ENCODE measurements at regions not wholly inside any gene's neighbourhood (a gene's known extent, or its start where the extent isn't known, plus 50 kb on each side); places are given as distances from the start of the nearest gene placed in this dataset.
"Not testable (repeated sequence)": the region's sequence is repeated elsewhere in the genome, so short reads cannot be mapped to it uniquely, and the experiment has no call there.

DNA sequence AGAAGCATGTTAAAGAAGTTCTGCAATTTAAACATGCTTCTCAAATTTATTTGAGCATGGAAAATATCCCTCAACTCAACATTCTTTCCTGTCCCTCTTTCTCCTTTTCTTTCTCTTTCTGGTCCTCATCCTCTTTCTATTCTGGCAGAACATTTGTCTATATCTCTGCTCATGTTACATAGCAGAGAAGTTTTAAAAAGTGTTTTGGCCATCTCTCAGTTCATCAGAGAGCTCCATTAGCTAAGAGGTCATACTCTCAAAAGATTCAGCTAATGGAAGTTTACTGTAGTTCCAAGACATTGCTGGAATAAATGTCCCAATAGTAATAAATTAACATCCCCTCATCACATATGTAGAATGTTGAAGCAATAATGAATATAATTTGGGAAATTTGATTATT is 53.5 kb downstream of the XCL2 start:
- no peak for DNase-seq

DNA sequence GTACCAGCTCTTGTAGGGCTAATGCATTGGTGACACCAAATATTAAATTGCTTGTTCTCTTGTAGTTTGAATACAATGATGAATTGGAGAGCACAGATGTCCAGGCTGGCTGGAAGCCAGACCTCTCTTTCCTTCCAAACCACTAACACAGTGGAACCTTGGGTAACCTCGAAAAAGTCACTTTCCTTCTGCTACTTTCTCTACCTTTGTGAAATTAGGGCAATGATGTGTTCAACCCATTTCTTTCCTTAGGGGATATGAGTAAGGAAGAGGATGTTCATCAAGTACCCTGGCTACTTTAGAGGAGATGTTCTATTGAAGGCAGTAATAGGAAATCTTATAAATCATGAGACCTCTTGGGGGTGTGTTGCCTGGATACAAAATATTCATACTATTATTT is 55.7 kb downstream of the XCL2 start:
- DNase-seq = peak; percentile 20

DNA sequence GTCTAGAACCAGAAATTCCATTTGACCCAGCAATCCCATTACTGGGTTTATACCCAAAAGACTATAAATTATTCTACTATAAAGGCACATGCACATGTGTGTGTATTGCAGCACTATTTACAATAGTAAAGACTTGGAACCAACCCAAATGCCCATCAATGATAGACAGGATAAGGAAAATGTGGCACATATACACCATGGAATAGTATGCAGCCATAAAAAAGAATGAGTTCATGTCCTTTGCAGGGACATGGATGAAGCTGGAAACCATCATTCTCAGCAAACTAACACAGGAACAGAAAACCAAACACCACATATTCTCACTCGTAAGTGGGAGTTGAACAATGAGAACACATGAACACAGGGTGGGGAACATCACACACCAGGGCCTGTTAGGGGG is 57.0 kb downstream of the XCL2 start:
- DNase-seq = not testable (repeated sequence)

DNA sequence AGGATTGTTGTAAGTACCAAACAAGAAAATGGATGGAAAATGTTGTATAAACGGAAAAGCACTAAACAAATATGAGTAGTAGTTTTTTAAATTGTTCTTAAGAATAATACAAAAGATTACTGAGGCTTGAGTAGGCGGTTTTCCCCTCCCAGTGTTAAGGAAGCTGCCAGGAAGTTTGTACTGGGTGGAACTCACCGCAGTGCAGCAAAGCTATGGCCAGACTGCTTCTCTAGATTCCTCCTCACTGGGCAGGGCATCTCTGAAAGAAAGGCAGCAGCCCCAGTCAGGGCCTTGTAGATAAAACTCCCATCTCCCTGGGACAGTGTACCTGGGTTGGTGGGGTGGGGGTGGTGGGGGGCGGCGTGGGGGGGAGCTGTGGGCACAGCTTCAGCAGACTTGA is 58.7 kb downstream of the XCL2 start:
- DNase-seq = no peak

DNA sequence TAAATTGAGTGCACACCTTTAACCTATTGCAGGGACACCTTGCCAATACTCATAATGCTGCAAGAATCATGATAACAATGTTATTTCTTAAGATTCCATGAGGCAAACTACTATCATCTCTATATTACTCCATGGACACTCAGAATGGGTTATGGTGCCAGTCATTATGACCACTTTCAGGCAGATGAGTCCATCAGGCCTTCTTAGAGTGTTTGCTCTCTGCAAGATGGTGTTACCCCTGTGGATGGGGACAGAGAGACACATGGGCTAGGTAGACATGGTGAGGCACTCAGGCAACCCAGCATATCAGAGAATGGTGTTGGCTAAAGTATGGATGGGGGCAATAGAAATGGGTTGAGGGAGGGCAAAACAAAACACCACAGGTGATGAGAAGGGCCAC is 59.7 kb downstream of the XCL2 start:
- no peak for DNase-seq

DNA sequence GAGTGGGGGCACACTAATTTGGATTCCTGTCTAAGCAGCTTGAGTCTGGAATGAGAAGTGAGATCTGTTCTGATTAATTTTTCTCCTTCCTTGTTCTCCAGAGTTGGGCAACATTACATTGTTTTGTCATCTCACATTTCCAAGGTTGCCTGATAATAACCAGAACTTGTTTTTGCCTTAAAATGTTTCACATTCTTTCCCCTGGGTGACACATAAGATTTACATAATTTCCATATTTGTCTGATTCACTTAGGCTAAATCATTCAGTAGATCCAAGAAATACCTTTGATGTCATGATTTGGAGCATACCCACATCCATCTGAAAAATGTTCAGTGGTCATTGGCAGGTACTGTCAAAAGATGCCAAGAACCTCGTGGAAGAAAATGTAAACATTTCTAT is 60.3 kb downstream of the XCL2 start:
- DNase-seq = no peak

DNA sequence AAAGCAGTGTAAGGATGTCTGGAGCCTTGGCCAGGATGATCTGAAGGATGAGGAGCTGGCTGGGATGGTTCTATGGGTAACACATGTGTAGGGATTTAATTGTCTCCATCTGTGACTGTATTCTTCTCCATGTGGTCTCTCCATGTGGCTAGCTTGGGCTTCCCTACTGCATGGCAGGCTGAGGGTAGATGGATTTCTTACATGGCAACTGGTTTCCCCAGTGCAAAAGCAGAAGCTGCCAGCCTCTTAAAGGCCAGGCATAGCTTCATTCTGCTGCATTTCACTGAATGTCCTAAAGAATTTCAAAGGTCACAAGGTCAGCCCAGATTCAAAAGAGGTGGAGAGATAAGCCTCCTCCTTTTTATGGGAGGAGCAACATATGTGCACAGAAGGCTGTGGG is 61.7 kb downstream of the XCL2 start:
- no peak for DNase-seq

DNA sequence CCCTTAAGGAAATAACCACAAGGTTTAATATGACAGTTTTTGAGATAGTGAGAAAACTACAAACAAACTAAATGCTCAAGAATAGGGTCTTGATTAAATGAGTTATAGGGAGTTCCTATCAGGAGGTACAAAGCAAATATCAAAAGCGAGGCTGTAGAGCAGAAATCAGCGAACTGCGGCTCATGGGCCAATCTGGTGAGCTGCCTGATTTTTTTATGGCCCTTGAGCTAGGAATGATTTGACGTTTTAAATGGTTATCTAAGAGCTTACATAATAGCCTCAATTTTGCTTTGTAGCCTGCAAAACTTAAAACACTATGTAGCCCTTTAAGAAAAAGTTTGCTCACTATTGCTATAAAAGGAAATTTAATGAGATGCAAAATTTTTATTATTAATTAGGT is 62.2 kb downstream of the XCL2 start:
- no peak for DNase-seq

DNA sequence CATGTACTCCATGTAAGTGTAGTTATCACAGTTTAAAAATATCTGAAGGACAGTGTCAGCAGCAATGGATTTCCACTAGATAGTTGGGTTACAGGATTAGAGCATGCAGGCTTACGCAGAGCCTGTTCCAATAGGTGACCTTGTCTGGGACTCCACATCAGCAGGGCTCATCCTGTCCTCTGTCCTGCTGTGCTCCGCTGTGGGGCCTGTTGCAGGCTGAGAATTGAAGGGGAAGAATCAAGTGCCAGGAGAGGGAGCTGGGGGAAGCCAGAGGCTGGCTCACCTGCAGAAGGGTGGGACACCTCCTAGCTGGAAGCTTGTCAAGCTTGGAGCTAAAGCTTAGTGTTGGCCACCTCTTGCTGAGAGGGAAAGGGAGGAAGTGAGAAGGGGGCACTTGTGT is 62.8 kb downstream of the XCL2 start:
- DNase-seq = no peak

DNA sequence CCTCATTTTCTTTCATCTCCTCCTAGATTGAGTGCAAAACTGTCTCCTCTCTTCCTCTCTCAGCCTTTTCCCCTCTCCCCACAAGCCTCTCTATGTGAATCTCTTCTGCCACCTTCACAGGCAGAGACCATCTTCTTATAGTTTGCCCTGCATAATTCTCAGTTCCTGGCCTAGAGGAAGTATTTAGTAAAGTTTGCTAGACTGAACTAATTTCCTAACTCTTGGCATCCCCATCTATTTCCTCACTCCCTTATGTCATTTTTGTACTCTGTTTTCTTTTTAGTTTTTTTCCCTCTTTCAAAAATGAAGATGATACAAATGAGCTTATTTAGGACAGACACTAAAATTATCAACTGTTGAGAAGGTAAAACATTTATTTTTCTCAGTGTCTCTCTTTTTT is 66.0 kb downstream of the XCL2 start:
- no peak for DNase-seq

DNA sequence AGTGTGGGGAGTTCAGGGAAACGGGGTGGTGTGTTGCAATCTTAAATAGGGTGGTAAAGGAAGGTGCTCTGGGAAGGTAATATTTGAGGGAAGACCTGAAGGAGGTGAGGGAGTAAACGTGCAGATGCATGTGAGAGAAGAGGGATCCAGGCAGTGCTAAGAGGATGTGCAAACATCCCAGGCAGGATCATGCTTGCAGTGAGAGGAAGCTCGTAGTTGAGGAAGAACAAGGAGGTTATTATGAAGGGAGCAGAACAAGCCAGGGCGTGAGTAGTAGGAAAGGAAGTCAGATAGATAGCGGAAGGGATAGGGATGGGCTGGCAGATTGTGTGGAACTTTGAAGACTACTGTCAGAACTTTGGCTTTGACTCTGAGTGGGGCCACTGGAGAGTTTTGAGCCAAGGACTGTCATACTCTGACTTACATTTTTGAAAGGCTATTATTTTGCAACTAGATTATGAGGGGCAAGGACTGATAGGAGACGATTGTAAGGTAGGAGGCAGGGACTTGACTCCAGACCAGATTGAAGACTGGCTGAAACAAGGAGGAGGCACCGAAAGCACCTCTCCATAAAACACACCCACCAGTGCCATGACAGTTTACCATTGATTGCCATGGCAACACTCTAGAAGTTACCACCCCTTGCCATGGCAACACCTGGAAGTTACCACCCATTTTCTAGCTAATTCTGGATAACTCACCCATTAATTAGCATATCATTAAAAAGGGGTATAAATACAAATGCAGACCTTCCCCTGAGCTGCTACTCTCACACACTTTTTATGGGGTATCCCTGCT is 67.0 kb downstream of the XCL2 start:
- DNase-seq = peak; percentile 78

DNA sequence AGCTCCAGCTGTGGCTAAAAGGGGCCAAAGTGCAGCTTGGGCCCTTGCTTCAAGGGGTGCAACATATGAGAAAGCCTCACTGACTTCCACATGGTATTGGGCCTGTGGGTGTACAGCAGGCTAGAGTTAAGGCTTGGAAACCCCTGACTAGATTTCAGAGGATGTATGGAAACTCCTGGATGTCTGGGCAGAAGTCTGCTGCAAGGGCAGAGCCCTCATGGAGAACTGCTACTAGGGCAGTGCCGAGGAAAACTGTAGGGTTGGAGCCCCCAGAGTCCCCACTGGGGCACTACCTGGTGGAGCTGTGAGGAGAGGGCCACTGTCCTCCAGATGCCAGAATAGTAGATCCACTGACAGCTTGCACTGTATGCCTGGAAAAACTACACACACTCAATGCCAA is 69.5 kb downstream of the XCL2 start:
- no peak for DNase-seq

DNA sequence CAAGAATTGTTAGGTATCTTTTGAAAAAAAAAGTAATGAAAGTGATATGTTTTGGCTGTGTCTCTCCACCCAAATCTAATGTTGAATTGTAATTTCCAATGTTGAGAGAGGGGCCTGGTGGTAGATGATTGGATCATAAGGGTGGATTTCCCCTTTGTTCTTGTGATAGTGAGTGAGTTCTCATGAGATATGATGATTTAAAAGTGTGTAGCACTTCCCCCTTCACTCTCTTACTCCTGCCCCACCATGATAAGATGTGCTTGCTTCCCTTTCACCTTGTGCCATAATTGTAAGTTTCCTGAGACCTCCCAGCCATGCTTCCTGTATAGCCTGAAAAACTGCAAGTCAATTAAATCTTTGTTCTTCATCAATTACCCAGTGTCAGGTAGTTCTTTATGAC is 70.7 kb downstream of the XCL2 start:
- no peak for DNase-seq

DNA sequence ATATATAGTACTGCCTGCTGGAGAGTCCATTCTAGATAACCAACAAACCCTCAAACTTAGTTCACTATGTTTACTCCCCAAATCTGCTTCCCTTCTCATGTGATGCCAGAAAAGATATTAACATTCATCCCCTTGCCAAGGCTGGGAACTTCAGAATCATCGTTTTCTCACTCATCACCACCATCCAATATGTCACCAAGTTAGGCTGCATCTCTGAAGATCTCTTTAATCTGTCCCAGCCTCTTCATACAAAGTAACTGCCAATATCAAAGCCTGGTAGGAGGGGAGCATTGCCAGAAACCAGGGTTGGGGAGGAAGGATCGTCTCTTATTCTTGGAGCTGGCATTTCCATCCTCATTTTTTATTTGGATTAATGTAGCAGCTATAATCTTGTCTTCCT is 71.6 kb downstream of the XCL2 start:
- DNase-seq = no peak

DNA sequence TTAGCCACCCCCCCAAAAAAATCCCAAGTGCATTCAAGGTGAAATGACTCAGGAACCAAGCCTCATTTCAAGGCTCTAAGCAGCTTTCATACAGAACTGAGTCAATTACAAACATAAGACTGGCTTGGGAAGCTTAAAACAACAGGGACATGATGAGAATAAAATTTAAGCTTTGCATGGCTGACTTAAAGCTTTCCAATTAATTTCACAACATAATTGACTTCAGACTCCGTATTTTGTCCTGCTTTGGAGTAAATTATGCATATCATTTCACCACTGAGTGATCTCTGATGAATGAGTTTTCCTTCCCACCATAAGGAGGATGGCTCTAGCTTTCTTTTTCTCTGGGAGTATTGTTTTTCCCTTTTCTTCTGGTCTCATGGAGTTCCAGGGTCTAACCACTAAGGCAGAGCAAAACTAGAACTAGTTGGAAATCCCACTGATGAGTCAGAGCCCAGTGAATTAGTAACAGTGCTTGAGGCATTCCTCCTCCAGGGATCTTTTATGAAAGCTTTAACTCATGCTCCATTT is 72.8 kb downstream of the XCL2 start:
- no peak for DNase-seq

DNA sequence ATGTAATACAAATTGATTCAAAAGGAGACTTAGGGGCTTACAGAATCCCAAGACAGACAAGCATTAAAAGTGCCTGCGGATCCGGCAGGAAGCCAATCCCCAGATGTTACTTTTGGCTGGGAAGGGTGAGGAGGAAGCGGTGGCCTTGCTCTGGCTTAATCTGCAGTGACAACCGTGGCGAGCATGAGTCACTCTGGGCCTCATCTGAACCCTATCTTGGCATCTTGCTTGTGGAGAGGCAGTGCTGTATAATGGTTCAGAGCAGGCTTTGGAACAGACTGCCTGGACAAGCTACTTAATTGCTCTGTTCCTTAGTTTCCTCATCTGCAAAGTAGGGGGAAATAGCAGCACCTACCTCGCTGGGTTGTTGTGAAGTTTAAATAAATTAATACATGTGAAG is 74.1 kb downstream of the XCL2 start:
- no peak for DNase-seq

DNA sequence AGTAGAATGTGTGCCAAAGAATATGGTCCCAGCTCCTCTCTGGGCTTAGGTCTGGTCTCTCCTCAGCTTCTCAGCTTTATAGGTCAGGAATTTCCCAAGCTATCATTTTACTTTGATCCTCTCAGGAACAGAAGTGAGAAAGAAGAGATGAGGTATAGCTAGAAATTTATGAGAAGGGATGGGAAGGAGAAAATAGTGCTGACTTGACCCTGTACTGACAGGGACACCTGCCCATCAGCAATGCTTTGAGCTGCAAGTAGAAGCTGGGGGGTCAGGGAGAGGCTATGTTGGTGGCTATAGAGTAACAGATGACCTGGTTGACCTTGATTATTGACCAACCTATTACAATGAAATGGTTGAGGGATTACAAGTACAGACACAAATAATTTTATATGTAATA is 75.0 kb downstream of the XCL2 start:
- no peak for DNase-seq

DNA sequence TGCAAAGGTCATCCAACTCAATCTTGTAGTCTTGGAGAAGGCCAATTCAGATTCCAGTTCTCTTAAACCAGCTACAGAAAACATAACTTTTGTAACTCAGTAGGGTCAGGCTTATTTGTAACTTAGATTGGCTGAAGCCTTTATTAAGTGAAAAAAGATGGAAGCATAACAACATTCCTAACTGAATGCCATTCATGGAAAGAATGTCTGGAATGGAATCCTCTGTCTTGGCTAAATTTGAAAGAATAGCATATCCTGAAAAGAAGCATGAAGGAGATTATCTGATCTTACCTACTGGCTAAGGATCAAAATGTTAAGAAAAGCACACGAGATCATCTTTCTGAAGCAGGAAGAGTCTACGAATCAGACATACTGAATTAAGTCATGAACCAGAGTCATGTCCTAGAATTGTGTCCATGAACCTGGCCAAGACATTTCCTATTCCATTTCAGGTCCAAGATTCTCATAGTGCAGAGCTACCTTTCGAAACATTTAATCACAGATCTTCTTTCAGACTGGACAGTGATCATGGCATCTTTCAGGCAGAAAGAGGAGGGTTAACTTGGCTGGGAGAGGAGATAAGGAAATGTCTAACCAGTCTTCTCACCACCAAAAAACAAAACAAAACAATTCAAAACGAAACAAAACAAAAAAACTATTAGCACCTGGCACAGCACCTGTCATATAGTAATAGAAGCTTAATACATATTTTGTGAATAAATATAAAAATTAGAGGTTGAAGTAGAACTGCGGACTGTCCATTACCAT is 75.6 kb downstream of the XCL2 start:
- no peak for DNase-seq

DNA sequence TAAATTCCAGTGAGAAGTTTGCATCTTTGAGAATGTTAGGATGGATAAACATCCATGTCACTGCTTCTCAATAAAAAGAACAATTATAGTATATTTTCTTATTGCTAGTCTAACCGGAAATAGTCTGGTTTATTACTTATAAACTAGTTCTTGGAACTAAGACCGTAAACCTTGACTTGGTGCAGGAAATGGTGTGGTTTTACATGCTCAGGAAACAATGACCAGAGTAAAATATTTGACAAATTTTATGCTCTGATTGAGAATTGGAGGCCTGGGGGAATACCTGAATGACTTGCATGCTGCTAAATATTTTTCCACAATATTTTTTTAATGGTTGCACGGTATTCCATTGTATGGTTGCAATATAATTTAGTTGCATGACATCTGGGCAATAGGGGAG is 76.3 kb downstream of the XCL2 start:
- no peak for DNase-seq

DNA sequence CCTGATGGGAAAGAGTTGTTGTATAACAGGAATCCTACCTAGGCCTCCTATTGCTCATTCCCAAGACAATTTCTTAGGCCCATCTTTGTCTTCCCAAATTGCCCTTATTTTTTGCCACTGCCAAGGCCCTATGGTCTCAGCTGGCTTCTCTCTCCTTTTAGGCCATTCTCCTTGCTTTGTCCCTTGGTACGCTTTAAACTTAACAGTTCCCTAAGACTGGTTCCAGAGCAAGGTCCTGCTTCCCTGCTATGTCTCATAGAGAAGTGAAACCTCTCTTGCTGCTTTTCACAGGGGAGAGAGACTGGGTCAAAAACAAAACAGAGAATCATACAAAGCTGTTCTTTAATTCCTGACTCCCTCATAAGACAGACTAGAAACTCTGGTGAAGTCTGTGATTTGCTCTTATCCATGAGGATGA is 77.1 kb downstream of the XCL2 start:
- no peak for DNase-seq

DNA sequence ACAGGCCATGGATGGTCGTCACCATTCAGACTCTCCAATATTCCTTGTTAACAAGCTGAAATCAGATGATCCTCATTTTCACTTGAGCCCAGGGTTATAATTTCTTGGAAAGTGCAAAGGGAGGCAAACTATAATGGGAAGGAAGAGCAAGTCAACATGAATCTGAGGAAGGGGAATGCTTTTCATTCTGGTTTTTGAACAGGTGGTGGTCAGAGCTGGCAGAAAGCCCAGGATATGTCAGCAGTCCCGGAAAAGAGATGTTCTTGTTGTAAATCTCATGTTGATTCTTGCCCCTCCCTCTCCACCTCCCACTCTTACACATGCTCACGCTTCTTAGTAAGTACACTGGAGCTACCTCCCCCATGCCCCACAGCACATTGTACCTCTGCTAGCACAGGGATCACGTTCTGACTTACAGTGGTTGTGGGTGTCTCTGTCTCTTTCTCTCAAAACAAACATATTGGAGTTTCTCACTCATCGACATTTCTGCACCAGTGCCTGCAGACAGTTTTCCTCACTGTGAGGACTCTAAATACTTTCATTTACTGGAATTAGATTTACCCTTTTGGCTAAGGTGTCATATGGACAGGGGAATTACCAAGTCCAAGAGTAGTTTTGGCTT is 77.6 kb downstream of the XCL2 start:
- peak; percentile 89 for DNase-seq

DNA sequence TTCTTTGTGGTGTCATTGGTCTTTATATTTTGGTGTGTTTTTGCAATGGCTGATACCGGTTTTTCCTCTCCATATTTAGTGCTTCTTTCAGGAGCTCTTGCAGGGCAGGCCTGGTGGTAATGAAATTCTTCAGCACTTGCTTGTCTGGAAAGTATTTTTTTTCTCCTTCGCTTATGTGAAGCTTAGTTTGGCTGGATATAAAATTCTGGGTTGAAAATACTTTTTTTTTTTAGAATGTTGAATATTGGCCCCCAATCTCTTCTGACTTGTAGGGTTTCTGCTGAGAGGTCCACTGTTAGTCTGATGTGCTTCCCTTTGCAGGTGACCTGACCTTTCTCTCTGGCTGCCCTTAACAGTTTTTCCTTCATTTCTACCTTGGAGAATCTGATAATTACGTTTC is 82.7 kb downstream of the XCL2 start:
- not testable (repeated sequence) for DNase-seq

DNA sequence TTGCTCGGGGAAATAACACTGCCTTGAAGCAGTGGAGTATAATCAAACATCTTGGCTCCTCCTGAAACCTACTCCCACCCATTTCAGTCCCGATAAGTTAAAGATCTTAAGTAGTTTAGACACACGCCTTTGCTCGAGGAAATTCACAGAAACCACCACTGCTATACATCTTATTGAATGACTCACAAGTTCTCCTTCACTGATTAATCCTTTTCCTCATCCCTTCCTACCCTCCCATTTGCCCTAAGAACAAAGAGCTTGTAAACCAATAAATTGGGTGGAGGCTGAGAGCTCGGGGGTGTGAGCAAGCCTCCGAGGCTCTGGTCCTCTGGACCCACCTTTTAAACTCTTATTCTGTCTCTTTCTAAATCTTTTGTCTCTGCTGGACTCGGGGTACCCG is 86.5 kb downstream of the XCL2 start:
- not testable (repeated sequence) for DNase-seq

DNA sequence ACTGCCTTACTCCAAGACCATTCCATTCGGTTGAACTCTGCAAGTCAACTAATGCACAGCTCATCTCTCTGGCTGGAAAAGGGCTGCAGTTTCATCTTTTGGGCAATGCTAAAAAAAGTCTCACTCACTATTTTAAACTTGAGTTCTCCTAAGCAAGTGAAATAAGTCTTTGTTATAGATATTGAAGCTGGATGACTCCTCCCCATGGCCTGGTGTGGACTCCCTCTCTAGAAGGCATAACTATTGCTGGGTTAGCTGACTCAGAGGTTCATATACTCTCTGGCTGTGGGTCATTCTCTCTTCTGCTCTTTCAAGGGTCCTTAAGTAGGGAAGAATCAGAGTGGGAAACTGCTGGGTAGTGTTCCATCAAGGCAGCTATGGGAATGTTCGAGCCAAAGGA is 88.0 kb downstream of the XCL2 start:
- DNase-seq = no peak
